KMS-11 (cell line): ENCODE measurements at regions not wholly inside any gene's neighbourhood (a gene's known extent, or its start where the extent isn't known, plus 50 kb on each side); places are given as distances from the start of the nearest gene placed in this dataset.

ENCODE experiments used
- H2AFZ ChIP-seq: fragments of 200-600 bp; sonication (generic); 2 replicates; pipeline ENCODE4 v1.6.1; 2016; ENCODE audit warnings: antibody characterized with exemption, mixed run types, low read depth
- H3K27ac ChIP-seq: fragments of 200-600 bp; sonication (generic); 2 replicates; pipeline ENCODE4 v1.6.1; 2016; ENCODE audit warnings: mild to moderate bottlenecking, mixed run types
- H3K27me3 ChIP-seq: fragments of 200-600 bp; sonication (generic); 2 replicates; pipeline ENCODE4 v1.6.1; 2017; ENCODE audit warnings: mild to moderate bottlenecking, low read depth, mixed run types, moderate library complexity; ENCODE audit not compliant: insufficient read depth
- H3K36me3 ChIP-seq: fragments of 200-600 bp; sonication (generic); 2 replicates; pipeline ENCODE4 v1.6.1; 2017; ENCODE audit warnings: mild to moderate bottlenecking, mixed run types; ENCODE audit not compliant: insufficient read depth
- H3K4me1 ChIP-seq: fragments of 200-600 bp; sonication (generic); 2 replicates; pipeline ENCODE4 v1.6.1; 2016; ENCODE audit warnings: mild to moderate bottlenecking, low read depth, mixed run types; ENCODE audit not compliant: poor library complexity, severe bottlenecking
- H3K4me2 ChIP-seq: fragments of 200-600 bp; sonication (generic); 2 replicates; pipeline ENCODE4 v1.7.0; 2016; ENCODE audit warnings: mild to moderate bottlenecking, mixed run types
- H3K4me3 ChIP-seq: fragments of 200-600 bp; sonication (generic); IDR thresholded peaks from 2 replicates; pipeline ENCODE4 v1.6.1; 2017; ENCODE audit warnings: low read depth, low read length, mixed read lengths; ENCODE audit not compliant: insufficient read depth
- H3K79me2 ChIP-seq: fragments of 200-600 bp; sonication (generic); 2 replicates; pipeline ENCODE4 v1.6.1; 2016; ENCODE audit warnings: low read depth, mixed run types; ENCODE audit not compliant: insufficient read depth
- H3K9ac ChIP-seq: fragments of 200-600 bp; sonication (generic); 2 replicates; pipeline ENCODE4 v1.6.1; 2016; ENCODE audit warnings: mild to moderate bottlenecking, mixed run types
- H4K20me1 ChIP-seq: fragments of 200-600 bp; sonication (generic); 2 replicates; pipeline ENCODE4 v1.6.1; 2016; ENCODE audit warnings: mild to moderate bottlenecking, mixed run types; ENCODE audit not compliant: insufficient read depth
- TF ChIP-seq, protein P1 (sequence below): fragments of 200-600 bp; sonication (generic); conservative IDR thresholded peaks from 2 replicates; pipeline ENCODE4 v1.6.1; 2017; ENCODE audit warnings: low read depth, mild to moderate bottlenecking, antibody characterized with exemption, low read length, moderate library complexity, mixed read lengths

DNA sequence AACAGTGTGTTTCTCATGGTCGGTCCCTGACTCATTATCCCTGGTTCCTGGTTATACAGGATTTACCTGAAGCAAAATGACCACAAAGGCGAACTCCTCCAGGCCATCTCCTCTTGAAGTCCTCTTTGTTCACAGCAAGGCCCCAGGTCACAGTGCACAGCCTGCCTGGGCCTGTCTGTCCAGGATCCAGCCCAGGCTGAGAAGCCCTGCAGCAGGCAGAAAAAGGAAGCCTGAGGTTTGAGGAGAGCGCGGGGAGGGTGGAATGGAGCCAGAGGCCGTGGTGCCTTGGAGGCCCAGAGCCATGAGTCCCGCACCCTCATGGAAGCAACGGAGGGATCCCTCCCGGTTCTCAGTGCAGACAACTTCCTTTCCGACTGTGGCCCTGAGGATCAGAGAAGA, 136.8 kb upstream of the IRF2BP2 start:
- no peak overlapping the region for H2AFZ ChIP-seq
- TF ChIP-seq, protein P1, sequence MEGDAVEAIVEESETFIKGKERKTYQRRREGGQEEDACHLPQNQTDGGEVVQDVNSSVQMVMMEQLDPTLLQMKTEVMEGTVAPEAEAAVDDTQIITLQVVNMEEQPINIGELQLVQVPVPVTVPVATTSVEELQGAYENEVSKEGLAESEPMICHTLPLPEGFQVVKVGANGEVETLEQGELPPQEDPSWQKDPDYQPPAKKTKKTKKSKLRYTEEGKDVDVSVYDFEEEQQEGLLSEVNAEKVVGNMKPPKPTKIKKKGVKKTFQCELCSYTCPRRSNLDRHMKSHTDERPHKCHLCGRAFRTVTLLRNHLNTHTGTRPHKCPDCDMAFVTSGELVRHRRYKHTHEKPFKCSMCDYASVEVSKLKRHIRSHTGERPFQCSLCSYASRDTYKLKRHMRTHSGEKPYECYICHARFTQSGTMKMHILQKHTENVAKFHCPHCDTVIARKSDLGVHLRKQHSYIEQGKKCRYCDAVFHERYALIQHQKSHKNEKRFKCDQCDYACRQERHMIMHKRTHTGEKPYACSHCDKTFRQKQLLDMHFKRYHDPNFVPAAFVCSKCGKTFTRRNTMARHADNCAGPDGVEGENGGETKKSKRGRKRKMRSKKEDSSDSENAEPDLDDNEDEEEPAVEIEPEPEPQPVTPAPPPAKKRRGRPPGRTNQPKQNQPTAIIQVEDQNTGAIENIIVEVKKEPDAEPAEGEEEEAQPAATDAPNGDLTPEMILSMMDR = no peak
- no peak overlapping the region for H3K4me3 ChIP-seq
- H4K20me1 ChIP-seq = no peaks in the 10 kb centered on the region
- H3K4me2 ChIP-seq = no peak overlapping the region
- H3K9ac ChIP-seq = no peak overlapping the region
- no peaks in the 10 kb centered on the region for H3K36me3 ChIP-seq
- no peaks in the 10 kb centered on the region for H3K79me2 ChIP-seq
- no peaks in the 10 kb centered on the region; the same call in 1 of the 2 replicates for H3K27me3 ChIP-seq
- no peaks in the 10 kb centered on the region for H3K4me1 ChIP-seq
- H3K27ac ChIP-seq = no peak overlapping the region

DNA sequence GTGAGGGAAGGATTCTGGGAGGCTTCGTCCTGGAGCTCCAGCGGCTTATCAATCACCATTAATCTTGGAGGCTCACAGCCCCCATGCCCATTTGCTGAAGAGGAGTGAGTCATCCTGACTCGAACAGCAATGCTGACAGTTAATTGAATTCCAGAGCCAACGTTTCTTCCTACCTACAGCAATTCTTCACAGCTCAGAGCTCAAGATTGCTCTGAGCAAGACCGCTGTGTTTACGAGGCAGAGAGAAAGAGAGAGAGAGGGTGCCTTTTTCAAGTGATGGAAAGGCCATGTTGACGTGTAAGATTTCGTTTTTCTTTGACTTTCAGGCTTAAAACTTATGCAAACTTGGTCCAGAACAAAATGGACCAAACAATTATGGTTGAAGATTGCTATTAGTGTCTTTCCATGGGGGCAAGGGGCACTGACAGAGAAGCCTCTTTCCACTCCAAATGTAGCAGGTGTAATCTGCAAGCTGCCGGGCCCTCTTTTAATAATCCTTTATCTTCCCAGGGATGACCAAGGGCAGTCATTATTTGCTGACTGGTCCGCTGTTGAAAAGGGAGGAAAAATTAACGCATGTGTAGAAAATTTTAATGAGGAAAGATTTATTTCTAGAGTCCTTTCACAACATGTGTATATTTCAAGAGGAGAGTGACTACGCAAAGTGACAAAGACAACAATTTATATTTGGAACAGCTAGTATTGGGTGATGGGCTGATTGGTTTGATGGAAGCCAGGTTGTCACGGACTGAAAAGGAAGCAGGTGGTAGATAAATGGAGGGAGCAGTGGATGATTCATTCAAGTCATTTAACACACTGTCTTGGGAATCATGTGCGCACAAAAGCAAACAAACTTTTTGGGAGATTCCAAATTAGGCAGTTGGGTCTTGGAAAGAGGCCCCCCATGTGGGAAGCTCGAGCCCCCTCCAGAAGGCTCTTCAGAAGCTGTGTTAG, 136.1 kb upstream of the IRF2BP2 start:
- Histone ChIP-seq H3K9ac (no peak overlapping the region), H3K4me1 (no peaks in the 10 kb centered on the region), H3K36me3 (no peaks in the 10 kb centered on the region), H4K20me1 (no peaks in the 10 kb centered on the region), H3K79me2 (no peaks in the 10 kb centered on the region), H3K27me3 (no peaks in the 10 kb centered on the region; the same call in 1 of the 2 replicates), H3K4me3 (no peak overlapping the region), H3K27ac (no peak overlapping the region), H3K4me2 (no peak overlapping the region), H2AFZ (no peak overlapping the region)
- TF ChIP-seq, protein P1 = no peak

DNA sequence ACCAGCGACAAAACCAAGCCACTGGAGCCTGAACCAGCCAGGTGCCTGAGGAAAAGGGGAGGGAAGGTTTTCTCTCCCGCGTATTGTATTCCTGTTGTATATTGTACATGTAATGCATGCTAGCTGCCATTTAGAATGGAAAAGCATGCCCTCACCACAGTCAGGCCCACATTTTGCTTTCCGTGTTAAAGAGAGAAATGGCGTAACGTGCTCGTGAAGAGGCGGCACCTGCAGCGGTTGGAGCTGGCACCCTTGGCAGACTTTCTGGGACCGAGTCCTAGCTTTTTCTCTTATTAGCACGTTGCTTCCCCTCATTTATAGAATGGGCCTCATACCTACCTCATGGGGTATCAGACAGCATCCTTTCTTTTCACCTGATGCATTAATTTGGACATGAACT, 135.3 kb upstream of the IRF2BP2 start:
- Histone ChIP-seq H3K36me3 (no peaks in the 10 kb centered on the region), H3K27me3 (no peaks in the 10 kb centered on the region; the same call in 1 of the 2 replicates), H3K4me3 (no peak overlapping the region), H3K27ac (no peak overlapping the region), H2AFZ (no peak overlapping the region), H3K9ac (no peak overlapping the region), H3K79me2 (no peaks in the 10 kb centered on the region), H3K4me2 (no peak overlapping the region), H3K4me1 (no peaks in the 10 kb centered on the region), H4K20me1 (no peaks in the 10 kb centered on the region)
- TF ChIP-seq, protein P1 = no peak

DNA sequence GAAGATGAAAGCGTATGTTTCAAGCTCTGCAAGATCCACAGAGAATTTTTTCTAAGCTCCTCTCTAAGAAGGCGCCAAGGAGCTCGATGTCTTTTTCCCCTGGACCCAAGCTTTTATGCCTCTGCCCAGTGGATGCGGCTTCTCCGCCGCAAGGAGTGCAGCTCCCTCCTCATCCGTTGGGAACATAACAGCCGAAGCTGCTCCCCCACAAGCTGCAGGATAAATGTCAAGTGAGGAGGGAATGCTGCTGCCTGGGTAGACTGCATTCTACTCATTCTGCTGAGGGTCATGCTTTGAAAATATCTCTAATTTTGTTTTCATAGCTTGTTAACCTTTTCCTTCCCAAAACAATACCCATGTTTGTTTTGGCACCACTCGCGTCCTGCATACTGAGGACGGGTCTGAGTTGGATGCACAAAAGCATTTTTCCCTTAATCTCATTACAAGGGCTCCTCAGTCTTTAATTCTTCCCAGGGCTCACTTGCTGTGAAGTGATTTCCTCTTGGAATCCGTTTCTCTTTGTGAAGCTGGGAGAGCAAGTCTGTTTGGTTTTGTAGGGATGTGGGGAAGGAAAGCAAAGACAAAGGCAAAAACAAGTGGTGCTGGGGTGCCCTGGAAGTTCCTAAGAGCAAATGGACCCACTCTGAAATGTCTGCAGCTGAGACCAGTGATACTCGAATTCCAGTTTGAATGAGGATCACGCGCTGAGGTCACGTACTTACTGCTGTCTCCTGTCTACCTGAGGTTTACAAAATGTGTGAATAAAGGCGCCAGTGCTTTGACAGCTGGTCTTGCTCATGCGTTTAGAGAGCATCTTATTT, 134.0 kb upstream of the IRF2BP2 start:
- no peaks in the 10 kb centered on the region for H3K4me1 ChIP-seq
- H3K79me2 ChIP-seq = no peaks in the 10 kb centered on the region
- no peak overlapping the region for H3K9ac ChIP-seq
- no peak overlapping the region for H2AFZ ChIP-seq
- H4K20me1 ChIP-seq = no peaks in the 10 kb centered on the region
- H3K27ac ChIP-seq = no peak overlapping the region
- no peak overlapping the region for H3K4me3 ChIP-seq
- H3K4me2 ChIP-seq = no peak overlapping the region
- no peaks in the 10 kb centered on the region; the same call in 1 of the 2 replicates for H3K27me3 ChIP-seq
- TF ChIP-seq, protein P1 = no peak
- no peaks in the 10 kb centered on the region for H3K36me3 ChIP-seq
